ENCODE measurements at regions not wholly inside any gene's neighbourhood (a gene's known extent, or its start where the extent isn't known, plus 50 kb on each side); places are given as distances from the start of the nearest gene placed in this dataset.
"Not testable (repeated sequence)": the region's sequence is repeated elsewhere in the genome, so short reads cannot be mapped to it uniquely, and the experiment has no call there.

GRCh38 chr3:117045143-117045542 lies 335.6 kb downstream of the TUSC7 start:
- Histone ChIP-seq H3K27ac (ENCODE audit: low read depth in 2 of 2, low read length in 1 of 2) (no peak overlapping the region), H3K4me1 (ENCODE audit: control insufficient read depth in 2 of 2, insufficient read depth in 2 of 2, low read length in 1 of 2) (no peaks in the 10 kb centered on the region), H3K4me3 (ENCODE audit: low read depth in 1 of 2, low read length in 2 of 2) (no peak overlapping the region), H3K27me3 (ENCODE audit: control insufficient read depth in 1 of 2, insufficient read depth in 2 of 2, low read length in 2 of 2) (no peaks in the 10 kb centered on the region), H3K9me3 (ENCODE audit: control insufficient read depth in 2 of 2, insufficient read depth in 1 of 2, low read depth in 1 of 2, low read length in 1 of 2) (no peaks in the 10 kb centered on the region), H3K36me3 (ENCODE audit: control insufficient read depth in 2 of 2, insufficient read depth in 2 of 2, low read length in 1 of 2) (no peaks in the 10 kb centered on the region)
- WGBS, 2 donors, result 0% methylated on average over 1 of the region's 1 CpG

- H3K4me1 ChIP-seq (ENCODE audit: control insufficient read depth in 2 of 2, insufficient read depth in 2 of 2, low read length in 1 of 2), result no peaks in the 10 kb centered on the region
- no peak overlapping the region for H3K27ac ChIP-seq (ENCODE audit: low read depth in 2 of 2, low read length in 1 of 2)
- no peak overlapping the region for H3K4me3 ChIP-seq (ENCODE audit: low read depth in 1 of 2, low read length in 2 of 2)
- H3K36me3 ChIP-seq (ENCODE audit: control insufficient read depth in 2 of 2, insufficient read depth in 2 of 2, low read length in 1 of 2), result no peaks in the 10 kb centered on the region
- H3K9me3 ChIP-seq (ENCODE audit: control insufficient read depth in 2 of 2, insufficient read depth in 1 of 2, low read depth in 1 of 2, low read length in 1 of 2), result no peaks in the 10 kb centered on the region
- no peaks in the 10 kb centered on the region for H3K27me3 ChIP-seq (ENCODE audit: control insufficient read depth in 1 of 2, insufficient read depth in 2 of 2, low read length in 2 of 2)
Measured at GRCh38 chr3:117047951-117048705, 338.5 kb downstream of the TUSC7 start.

GRCh38 chr3:117052395-117052794 lies 342.8 kb downstream of the TUSC7 start:
- no peaks in the 10 kb centered on the region for H3K36me3 ChIP-seq (ENCODE audit: control insufficient read depth in 2 of 2, insufficient read depth in 2 of 2, low read length in 1 of 2)
- no peaks in the 10 kb centered on the region for H3K27me3 ChIP-seq (ENCODE audit: control insufficient read depth in 1 of 2, insufficient read depth in 2 of 2, low read length in 2 of 2)
- 71 to 75% methylated on average over 5 of the region's 5 CpGs for WGBS, 2 donors
- no peak overlapping the region for H3K4me3 ChIP-seq (ENCODE audit: low read depth in 1 of 2, low read length in 2 of 2)
- H3K27ac ChIP-seq (ENCODE audit: low read depth in 2 of 2, low read length in 1 of 2), result no peak overlapping the region
- no peaks in the 10 kb centered on the region for H3K9me3 ChIP-seq (ENCODE audit: control insufficient read depth in 2 of 2, insufficient read depth in 1 of 2, low read depth in 1 of 2, low read length in 1 of 2)
- H3K4me1 ChIP-seq (ENCODE audit: control insufficient read depth in 2 of 2, insufficient read depth in 2 of 2, low read length in 1 of 2), result no peaks in the 10 kb centered on the region

GRCh38 chr3:117054556-117054955 lies 345.0 kb downstream of the TUSC7 start:
- Histone ChIP-seq H3K9me3 (ENCODE audit: control insufficient read depth in 2 of 2, insufficient read depth in 1 of 2, low read depth in 1 of 2, low read length in 1 of 2) (no peaks in the 10 kb centered on the region), H3K27me3 (ENCODE audit: control insufficient read depth in 1 of 2, insufficient read depth in 2 of 2, low read length in 2 of 2) (no peaks in the 10 kb centered on the region), H3K4me1 (ENCODE audit: control insufficient read depth in 2 of 2, insufficient read depth in 2 of 2, low read length in 1 of 2) (no peaks in the 10 kb centered on the region), H3K36me3 (ENCODE audit: control insufficient read depth in 2 of 2, insufficient read depth in 2 of 2, low read length in 1 of 2) (no peaks in the 10 kb centered on the region), H3K27ac (ENCODE audit: low read depth in 2 of 2, low read length in 1 of 2) (no peak overlapping the region), H3K4me3 (ENCODE audit: low read depth in 1 of 2, low read length in 2 of 2) (no peak overlapping the region)
- 64 to 66% methylated on average over 2 of the region's 2 CpGs for WGBS, 2 donors

- 71 to 84% methylated on average over 5 of the region's 5 CpGs for WGBS, 2 donors
- not testable (repeated sequence) for H3K36me3 ChIP-seq (ENCODE audit: control insufficient read depth in 2 of 2, insufficient read depth in 2 of 2, low read length in 1 of 2)
Measured at GRCh38 chr3:117056946-117057345, 347.4 kb downstream of the TUSC7 start.

GRCh38 chr3:117059067-117059955 lies 349.7 kb downstream of the TUSC7 start:
- H3K27me3 ChIP-seq (ENCODE audit: control insufficient read depth in 1 of 2, insufficient read depth in 2 of 2, low read length in 2 of 2), result no peaks in the 10 kb centered on the region
- no peaks in the 10 kb centered on the region for H3K9me3 ChIP-seq (ENCODE audit: control insufficient read depth in 2 of 2, insufficient read depth in 1 of 2, low read depth in 1 of 2, low read length in 1 of 2)
- no peak overlapping the region for H3K4me3 ChIP-seq (ENCODE audit: low read depth in 1 of 2, low read length in 2 of 2)
- 40 to 48% methylated on average over 6 of the region's 6 CpGs for WGBS, 2 donors
- H3K36me3 ChIP-seq (ENCODE audit: control insufficient read depth in 2 of 2, insufficient read depth in 2 of 2, low read length in 1 of 2), result no peaks in the 10 kb centered on the region
- H3K4me1 ChIP-seq (ENCODE audit: control insufficient read depth in 2 of 2, insufficient read depth in 2 of 2, low read length in 1 of 2), result no peaks in the 10 kb centered on the region
- no peak overlapping the region for H3K27ac ChIP-seq (ENCODE audit: low read depth in 2 of 2, low read length in 1 of 2)

More at GRCh38 chr3:117056946-117057345, 347.4 kb downstream of the TUSC7 start:
- H3K27me3 ChIP-seq (ENCODE audit: control insufficient read depth in 1 of 2, insufficient read depth in 2 of 2, low read length in 2 of 2); H3K27ac ChIP-seq (ENCODE audit: low read depth in 2 of 2, low read length in 1 of 2); H3K4me3 ChIP-seq (ENCODE audit: low read depth in 1 of 2, low read length in 2 of 2); H3K4me1 ChIP-seq (ENCODE audit: control insufficient read depth in 2 of 2, insufficient read depth in 2 of 2, low read length in 1 of 2); H3K9me3 ChIP-seq (ENCODE audit: control insufficient read depth in 2 of 2, insufficient read depth in 1 of 2, low read depth in 1 of 2, low read length in 1 of 2): not testable (repeated sequence)

- Histone ChIP-seq H3K27me3 (ENCODE audit: control insufficient read depth in 1 of 2, insufficient read depth in 2 of 2, low read length in 2 of 2) (no peaks in the 10 kb centered on the region), H3K4me3 (ENCODE audit: low read depth in 1 of 2, low read length in 2 of 2) (no peak overlapping the region), H3K4me1 (ENCODE audit: control insufficient read depth in 2 of 2, insufficient read depth in 2 of 2, low read length in 1 of 2) (no peaks in the 10 kb centered on the region), H3K9me3 (ENCODE audit: control insufficient read depth in 2 of 2, insufficient read depth in 1 of 2, low read depth in 1 of 2, low read length in 1 of 2) (no peaks in the 10 kb centered on the region), H3K27ac (ENCODE audit: low read depth in 2 of 2, low read length in 1 of 2) (no peak overlapping the region), H3K36me3 (ENCODE audit: control insufficient read depth in 2 of 2, insufficient read depth in 2 of 2, low read length in 1 of 2) (no peaks in the 10 kb centered on the region)
- WGBS, 2 donors, result 58 to 70% methylated on average over 3 of the region's 3 CpGs
Measured at GRCh38 chr3:117059956-117060270, 350.3 kb downstream of the TUSC7 start.

- H3K27ac ChIP-seq (ENCODE audit: low read depth in 2 of 2, low read length in 1 of 2), result no peak overlapping the region
Measured at GRCh38 chr3:117063930-117064329, 354.4 kb downstream of the TUSC7 start.

GRCh38 chr3:117068301-117068700 lies 358.7 kb downstream of the TUSC7 start:
- Histone ChIP-seq H3K27ac (ENCODE audit: low read depth in 2 of 2, low read length in 1 of 2) (no peak overlapping the region), H3K4me1 (ENCODE audit: control insufficient read depth in 2 of 2, insufficient read depth in 2 of 2, low read length in 1 of 2) (no peaks in the 10 kb centered on the region), H3K4me3 (ENCODE audit: low read depth in 1 of 2, low read length in 2 of 2) (no peak overlapping the region), H3K36me3 (ENCODE audit: control insufficient read depth in 2 of 2, insufficient read depth in 2 of 2, low read length in 1 of 2) (no peaks in the 10 kb centered on the region), H3K27me3 (ENCODE audit: control insufficient read depth in 1 of 2, insufficient read depth in 2 of 2, low read length in 2 of 2) (peaks cover 0 to 2% of the 10 kb centered on the region in 2 donors), H3K9me3 (ENCODE audit: control insufficient read depth in 2 of 2, insufficient read depth in 1 of 2, low read depth in 1 of 2, low read length in 1 of 2) (no peaks in the 10 kb centered on the region)
- 62 to 72% methylated on average over 2 of the region's 2 CpGs for WGBS, 2 donors

More at GRCh38 chr3:117063930-117064329, 354.4 kb downstream of the TUSC7 start:
- Histone ChIP-seq H3K27me3 (ENCODE audit: control insufficient read depth in 1 of 2, insufficient read depth in 2 of 2, low read length in 2 of 2) (no peaks in the 10 kb centered on the region), H3K36me3 (ENCODE audit: control insufficient read depth in 2 of 2, insufficient read depth in 2 of 2, low read length in 1 of 2) (no peaks in the 10 kb centered on the region), H3K4me3 (ENCODE audit: low read depth in 1 of 2, low read length in 2 of 2) (no peak overlapping the region), H3K4me1 (ENCODE audit: control insufficient read depth in 2 of 2, insufficient read depth in 2 of 2, low read length in 1 of 2) (no peaks in the 10 kb centered on the region), H3K9me3 (ENCODE audit: control insufficient read depth in 2 of 2, insufficient read depth in 1 of 2, low read depth in 1 of 2, low read length in 1 of 2) (no peaks in the 10 kb centered on the region)
- 46 to 62% methylated on average over 1 of the region's 1 CpG for WGBS, 2 donors

All from esophagus (tissue), 2 donors.